Loucy (cell line): ENCODE measurements at regions not wholly inside any gene's neighbourhood (a gene's known extent, or its start where the extent isn't known, plus 50 kb on each side); places are given as distances from the start of the nearest gene placed in this dataset.

Source experiments
- CTCF ChIP-seq: fragments of 200-600 bp; sonication (generic); conservative IDR thresholded peaks from 2 replicates; pipeline ENCODE4 v1.5.1; 2014; ENCODE audit warnings: mild to moderate bottlenecking, antibody characterized with exemption, low read length
- EZH2phosphoT487 ChIP-seq: fragments of 200-600 bp; IDR thresholded peaks from 2 replicates; pipeline ENCODE4 v1.6.1; 2018; ENCODE audit warnings: antibody characterized with exemption, mild to moderate bottlenecking, moderate library complexity, borderline replicate concordance

DNA sequence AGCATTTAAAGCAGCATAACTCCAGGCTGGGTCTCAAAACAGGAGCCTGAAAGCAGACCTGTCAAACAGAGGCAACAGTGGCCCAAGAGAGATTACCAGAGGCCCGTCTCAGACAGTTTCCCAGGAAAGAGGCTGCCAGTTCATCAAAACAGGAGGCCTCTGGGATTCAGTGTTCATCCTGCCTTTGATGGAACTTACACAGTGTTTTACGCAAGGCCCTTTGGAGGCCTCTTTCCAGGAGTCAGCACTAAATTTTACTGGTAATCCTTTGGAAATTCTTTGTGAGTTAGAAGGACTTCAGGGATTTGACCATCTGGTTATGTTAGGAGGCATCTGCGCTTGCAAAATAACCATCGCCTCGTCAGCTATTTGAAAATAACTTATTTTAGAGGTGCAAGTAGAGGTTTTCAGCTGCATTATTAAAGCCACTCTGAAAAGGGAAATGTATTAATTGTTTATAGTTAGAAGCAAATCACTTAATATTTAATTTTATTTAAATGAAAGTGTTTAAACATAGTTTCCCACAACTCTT is 501.2 kb upstream of the COBL start:
- TF ChIP-seq CTCF (no peak), EZH2phosphoT487 (no peak)
